Smooth muscle cell (in vitro differentiated cells): ENCODE measurements at regions not wholly inside any gene's neighbourhood (a gene's known extent, or its start where the extent isn't known, plus 50 kb on each side); places are given as distances from the start of the nearest gene placed in this dataset.

Experiments
- DNase-seq: peaks from one replicate; lab custom pipeline; 2025; ENCODE audit not compliant: unreplicated experiment; lab: John Stamatoyannopoulos, UW
- H2AFZ ChIP-seq: fragments of 200-600 bp; sonication (generic); 2 replicates; pipeline ENCODE4 v1.6.0; 2016; ENCODE audit warnings: antibody characterized with exemption, low read depth, mild to moderate bottlenecking
- H3F3A ChIP-seq: fragments of 200-600 bp; sonication (generic); 2 replicates; pipeline ENCODE4 v1.6.0; 2017; ENCODE audit warnings: antibody characterized with exemption, low read depth
- H3K27ac ChIP-seq: fragments of 200-600 bp; sonication (generic); 2 replicates; pipeline ENCODE4 v1.5.1; 2016; ENCODE audit warnings: low read depth, mild to moderate bottlenecking
- H3K27me3 ChIP-seq: fragments of 200-600 bp; sonication (generic); 2 replicates; pipeline ENCODE4 v1.6.1; 2016; ENCODE audit warnings: low read depth, mild to moderate bottlenecking
- H3K36me3 ChIP-seq: fragments of 200-600 bp; sonication (generic); 2 replicates; pipeline ENCODE4 v1.5.1; 2016; ENCODE audit warnings: low read depth
- H3K4me1 ChIP-seq: fragments of 200-600 bp; sonication (generic); 2 replicates; pipeline ENCODE4 v1.5.1; 2016; ENCODE audit warnings: low read depth
- H3K4me2 ChIP-seq: fragments of 200-600 bp; sonication (generic); 2 replicates; pipeline ENCODE4 v1.6.0; 2016; ENCODE audit warnings: mild to moderate bottlenecking
- H3K4me3 ChIP-seq: fragments of 200-600 bp; sonication (generic); 2 replicates; pipeline ENCODE4 v1.5.1; 2016; ENCODE audit warnings: mild to moderate bottlenecking
- H3K79me2 ChIP-seq: fragments of 200-600 bp; sonication (generic); 2 replicates; pipeline ENCODE4 v1.6.0; 2016; ENCODE audit warnings: low read depth, mild to moderate bottlenecking
- H3K9ac ChIP-seq: fragments of 200-600 bp; sonication (generic); 2 replicates; pipeline ENCODE4 v1.6.0; 2016; ENCODE audit warnings: low read depth
- H3K9me3 ChIP-seq: fragments of 200-600 bp; sonication (generic); replicated peaks from 2 replicates; pipeline ENCODE4 v1.5.1; 2016; ENCODE audit warnings: low read depth
- H4K20me1 ChIP-seq: fragments of 200-600 bp; sonication (generic); 2 replicates; pipeline ENCODE4 v1.6.0; 2016; ENCODE audit warnings: low read depth
- WGBS: methylation state at CpG from one replicate; pipeline ENCODE4 v1.1.7; 2016; ENCODE audit warnings: low lambda C conversion rate; 5-methylcytosine and 5-hydroxymethylcytosine counted together
- TF ChIP-seq, protein P1 (sequence below): fragments of 200-600 bp; sonication (generic); IDR thresholded peaks from 2 replicates; pipeline ENCODE4 v1.5.1; 2017; ENCODE audit warnings: borderline replicate concordance, mild to moderate bottlenecking, antibody characterized with exemption; ENCODE audit not compliant: insufficient read depth, poor library complexity, severe bottlenecking

- 44% methylated on average over 4 of the region's 4 CpGs for WGBS
- no peak for DNase-seq
- Histone ChIP-seq H3F3A (no peaks in the 10 kb centered on the region), H3K4me2 (no peak overlapping the region), H2AFZ (no peak overlapping the region), H3K9ac (no peak overlapping the region), H3K79me2 (no peaks in the 10 kb centered on the region), H3K4me1 (peaks cover 10% of the 10 kb centered on the region), H3K27ac (no peak overlapping the region), H4K20me1 (no peaks in the 10 kb centered on the region), H3K36me3 (no peaks in the 10 kb centered on the region), H3K9me3 (no peaks in the 10 kb centered on the region), H3K27me3 (no peaks in the 10 kb centered on the region), H3K4me3 (no peak overlapping the region)
- TF ChIP-seq, protein P1, sequence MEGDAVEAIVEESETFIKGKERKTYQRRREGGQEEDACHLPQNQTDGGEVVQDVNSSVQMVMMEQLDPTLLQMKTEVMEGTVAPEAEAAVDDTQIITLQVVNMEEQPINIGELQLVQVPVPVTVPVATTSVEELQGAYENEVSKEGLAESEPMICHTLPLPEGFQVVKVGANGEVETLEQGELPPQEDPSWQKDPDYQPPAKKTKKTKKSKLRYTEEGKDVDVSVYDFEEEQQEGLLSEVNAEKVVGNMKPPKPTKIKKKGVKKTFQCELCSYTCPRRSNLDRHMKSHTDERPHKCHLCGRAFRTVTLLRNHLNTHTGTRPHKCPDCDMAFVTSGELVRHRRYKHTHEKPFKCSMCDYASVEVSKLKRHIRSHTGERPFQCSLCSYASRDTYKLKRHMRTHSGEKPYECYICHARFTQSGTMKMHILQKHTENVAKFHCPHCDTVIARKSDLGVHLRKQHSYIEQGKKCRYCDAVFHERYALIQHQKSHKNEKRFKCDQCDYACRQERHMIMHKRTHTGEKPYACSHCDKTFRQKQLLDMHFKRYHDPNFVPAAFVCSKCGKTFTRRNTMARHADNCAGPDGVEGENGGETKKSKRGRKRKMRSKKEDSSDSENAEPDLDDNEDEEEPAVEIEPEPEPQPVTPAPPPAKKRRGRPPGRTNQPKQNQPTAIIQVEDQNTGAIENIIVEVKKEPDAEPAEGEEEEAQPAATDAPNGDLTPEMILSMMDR: no peak
These were observed 414.5 kb upstream of the COBL start for GRCh38 chr7:51731075-51731474.

GRCh38 chr7:51727441-51727840 lies 410.8 kb upstream of the COBL start:
- H3K9me3 ChIP-seq: peaks cover 2% of the 10 kb centered on the region
- 44% methylated on average over 2 of the region's 2 CpGs for WGBS
- H4K20me1 ChIP-seq: no peaks in the 10 kb centered on the region
- H3K4me1 ChIP-seq: peaks cover 10% of the 10 kb centered on the region
- TF ChIP-seq, protein P1: no peak
- H3K4me3 ChIP-seq: no peak overlapping the region
- H3F3A ChIP-seq: no peaks in the 10 kb centered on the region
- no peak overlapping the region for H2AFZ ChIP-seq
- no peaks in the 10 kb centered on the region for H3K79me2 ChIP-seq
- no peaks in the 10 kb centered on the region for H3K27me3 ChIP-seq
- H3K36me3 ChIP-seq: no peaks in the 10 kb centered on the region
- no peak for DNase-seq
- no peak overlapping the region for H3K9ac ChIP-seq
- no peak overlapping the region for H3K4me2 ChIP-seq
- no peak overlapping the region for H3K27ac ChIP-seq

- TF ChIP-seq, protein P1: no peak
- DNase-seq: no peak
- no peaks in the 10 kb centered on the region for H4K20me1 ChIP-seq
- no peak overlapping the region for H3K9ac ChIP-seq
- H3K4me2 ChIP-seq: no peak overlapping the region
- H3K27ac ChIP-seq: no peak overlapping the region
- no peaks in the 10 kb centered on the region for H3K9me3 ChIP-seq
- peaks cover 4% of the 10 kb centered on the region for H3K4me1 ChIP-seq
- H3K4me3 ChIP-seq: no peak overlapping the region
- no peaks in the 10 kb centered on the region for H3F3A ChIP-seq
- no peaks in the 10 kb centered on the region for H3K79me2 ChIP-seq
- WGBS: 92% methylated on average over 1 of the region's 1 CpG
- no peaks in the 10 kb centered on the region for H3K27me3 ChIP-seq
- H2AFZ ChIP-seq: no peak overlapping the region
- H3K36me3 ChIP-seq: no peaks in the 10 kb centered on the region
These were observed 390.2 kb upstream of the COBL start for GRCh38 chr7:51706851-51707250.

DNA sequence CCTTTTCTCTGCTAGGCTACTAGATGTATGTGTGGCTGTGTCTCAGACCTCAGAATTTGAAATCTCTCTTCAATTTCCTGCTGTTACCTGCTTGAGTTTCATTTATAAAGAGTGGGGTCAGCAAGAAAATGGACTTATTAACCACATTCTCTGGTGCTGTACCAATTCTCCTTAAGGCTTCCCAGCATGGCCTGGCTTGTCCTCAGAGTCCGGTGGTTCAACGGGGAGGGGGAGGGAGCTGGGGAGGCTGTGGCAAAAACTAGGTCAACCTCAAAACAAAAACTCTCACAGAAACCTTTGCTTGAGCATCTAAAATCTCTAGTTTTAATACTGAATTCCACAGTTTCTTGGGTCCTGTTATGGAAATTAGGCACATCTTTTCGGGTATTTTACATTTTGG lies 389.1 kb upstream of the COBL start:
- DNase-seq: no peak
- Histone ChIP-seq H3K9ac (no peak overlapping the region), H3K36me3 (no peaks in the 10 kb centered on the region), H3K4me2 (peak overlapping the region; percentile 68), H3K27me3 (no peaks in the 10 kb centered on the region), H3F3A (no peaks in the 10 kb centered on the region), H3K79me2 (no peaks in the 10 kb centered on the region), H2AFZ (no peak overlapping the region), H3K9me3 (no peaks in the 10 kb centered on the region), H3K4me1 (peaks cover 4% of the 10 kb centered on the region), H3K27ac (no peak overlapping the region), H3K4me3 (no peak overlapping the region), H4K20me1 (no peaks in the 10 kb centered on the region)
- TF ChIP-seq, protein P1: no peak
- WGBS: 81% methylated on average over 3 of the region's 3 CpGs
